ENCODE measurements at regions not wholly inside any gene's neighbourhood (a gene's known extent, or its start where the extent isn't known, plus 50 kb on each side); places are given as distances from the start of the nearest gene placed in this dataset.
"Not testable (repeated sequence)": the region's sequence is repeated elsewhere in the genome, so short reads cannot be mapped to it uniquely, and the experiment has no call there.

DNA sequence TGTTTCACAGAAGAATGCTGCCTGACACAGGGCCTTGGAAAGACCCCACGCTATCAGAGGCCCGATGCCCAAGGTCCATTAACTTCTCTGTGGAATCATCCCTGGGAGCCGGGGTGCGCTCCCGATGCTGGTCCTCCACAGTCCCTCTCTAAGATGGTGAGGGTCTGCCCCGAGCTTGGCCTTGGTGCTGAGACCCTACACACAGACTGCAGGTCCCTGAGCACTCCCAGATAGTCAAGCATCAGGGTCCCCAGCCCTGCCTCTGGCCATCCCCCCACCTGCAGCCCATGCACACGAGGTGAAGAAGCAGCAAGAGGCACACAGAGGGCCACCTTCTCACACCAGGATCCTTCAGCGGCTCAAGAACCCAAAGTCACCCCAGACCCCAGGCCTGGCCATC lies 263.3 kb downstream of the MYCN start:
- Mint-ChIP-seq H3K27me3 (ENCODE audit: low read depth) (no peaks in the 10 kb centered on the region), H3K36me3 (ENCODE audit: low read depth) (no peaks in the 10 kb centered on the region), H3K9me3 (no peaks in the 10 kb centered on the region), H3K4me1 (ENCODE audit: low read depth) (no peaks in the 10 kb centered on the region), H3K4me3 (ENCODE audit: low read depth) (no peak overlapping the region), H3K27ac (no peak overlapping the region)
- no peak for DNase-seq (ENCODE audit: low spot score)
- intact Hi-C loops (cut with micrococcal nuclease), result no loop called here

DNA sequence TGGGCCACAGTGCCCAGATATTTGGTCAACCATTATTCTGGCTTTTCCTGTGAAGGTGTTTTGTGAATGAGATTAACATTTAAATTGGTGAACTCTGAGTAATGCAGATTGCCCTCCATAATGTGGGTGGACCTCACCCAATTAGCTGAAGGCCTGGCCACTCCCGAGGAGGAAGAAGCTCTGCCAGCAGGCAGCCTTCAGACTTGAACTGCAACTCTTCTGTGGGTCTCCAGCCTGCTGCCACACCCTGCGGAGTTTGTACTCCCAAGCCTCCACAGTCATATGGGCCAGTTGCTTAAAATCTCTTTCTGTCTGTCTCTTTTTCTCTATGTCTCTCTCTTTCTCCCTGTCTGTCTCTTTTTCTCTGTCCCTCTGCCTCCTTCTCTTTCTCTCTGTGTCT lies 262.7 kb downstream of the MYCN start:
- Mint-ChIP-seq H3K27me3 (ENCODE audit: low read depth) (no peaks in the 10 kb centered on the region), H3K4me3 (ENCODE audit: low read depth) (no peak overlapping the region), H3K9me3 (no peaks in the 10 kb centered on the region), H3K36me3 (ENCODE audit: low read depth) (no peaks in the 10 kb centered on the region), H3K4me1 (ENCODE audit: low read depth) (no peaks in the 10 kb centered on the region), H3K27ac (no peak overlapping the region)
- no peak for DNase-seq (ENCODE audit: low spot score)
- intact Hi-C loops (cut with micrococcal nuclease), result no loop called here

DNA sequence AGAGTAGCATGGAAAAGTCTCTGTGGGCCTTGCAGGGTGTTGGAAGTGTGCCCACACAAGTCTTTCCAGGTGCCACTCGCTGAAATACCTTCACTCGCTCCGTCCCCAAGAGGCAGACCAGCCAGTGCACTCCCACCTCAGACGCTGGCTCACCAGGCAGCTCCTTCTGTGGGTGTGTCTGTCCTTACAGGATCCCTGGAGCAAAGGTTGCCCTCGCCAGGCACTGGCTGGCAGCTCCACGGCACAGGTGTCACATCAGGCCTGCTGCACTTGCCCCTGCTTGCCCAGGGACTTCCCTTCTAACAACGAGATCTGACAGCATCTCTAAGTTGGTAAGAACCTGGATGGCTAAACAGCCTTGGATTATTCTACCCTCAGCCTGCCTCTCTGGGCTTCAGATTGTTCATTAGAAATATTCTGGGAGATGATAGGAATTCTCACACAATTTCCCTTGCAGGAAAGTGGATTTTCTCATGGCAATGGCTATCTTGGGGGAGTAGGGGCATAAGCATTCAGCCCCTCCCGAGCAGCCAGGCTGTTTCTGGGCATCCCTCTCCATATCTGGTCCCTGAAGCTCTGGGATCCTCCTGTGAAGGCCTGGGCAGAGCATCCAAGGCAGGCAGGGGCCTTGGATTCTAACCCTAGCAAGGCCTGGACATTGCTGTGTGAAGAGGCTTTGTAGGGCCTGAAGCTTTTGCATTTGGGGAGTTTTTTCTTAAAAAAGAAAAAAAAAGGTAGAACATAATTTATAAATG lies 262.1 kb downstream of the MYCN start:
- no peaks in the 10 kb centered on the region for H3K27me3 Mint-ChIP-seq (ENCODE audit: low read depth)
- intact Hi-C loops (cut with micrococcal nuclease), result no loop called here
- no peak overlapping the region for H3K27ac Mint-ChIP-seq
- H3K9me3 Mint-ChIP-seq, result no peaks in the 10 kb centered on the region
- no peak overlapping the region for H3K4me3 Mint-ChIP-seq (ENCODE audit: low read depth)
- H3K4me1 Mint-ChIP-seq (ENCODE audit: low read depth), result no peaks in the 10 kb centered on the region
- no peaks in the 10 kb centered on the region for H3K36me3 Mint-ChIP-seq (ENCODE audit: low read depth)
- no peak for DNase-seq (ENCODE audit: low spot score)

DNA sequence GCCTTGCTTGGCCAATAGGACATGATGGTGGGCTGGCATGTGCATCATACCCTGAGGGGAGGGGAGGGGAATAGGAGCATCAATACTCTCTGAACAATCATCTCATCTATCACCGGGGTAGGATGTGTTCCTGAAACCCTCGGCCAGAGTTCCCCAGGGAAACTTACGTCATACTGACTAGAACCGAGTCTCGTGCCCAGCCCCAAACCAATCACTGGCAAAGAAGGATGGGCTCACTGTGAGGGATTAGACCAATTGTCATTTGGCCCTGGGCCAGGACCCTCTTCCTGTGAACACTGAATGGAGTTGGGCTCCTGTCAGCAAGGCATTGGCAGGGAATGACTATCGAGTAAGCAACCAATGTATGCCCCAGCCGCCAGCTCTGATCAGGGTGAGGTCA lies 261.5 kb downstream of the MYCN start:
- Mint-ChIP-seq H3K4me3 (ENCODE audit: low read depth) (no peak overlapping the region), H3K4me1 (ENCODE audit: low read depth) (no peaks in the 10 kb centered on the region), H3K27ac (no peak overlapping the region), H3K9me3 (no peaks in the 10 kb centered on the region), H3K36me3 (ENCODE audit: low read depth) (no peaks in the 10 kb centered on the region), H3K27me3 (ENCODE audit: low read depth) (no peaks in the 10 kb centered on the region)
- DNase-seq (ENCODE audit: low spot score), result no peak
- intact Hi-C loops (cut with micrococcal nuclease), result no loop called here

DNA sequence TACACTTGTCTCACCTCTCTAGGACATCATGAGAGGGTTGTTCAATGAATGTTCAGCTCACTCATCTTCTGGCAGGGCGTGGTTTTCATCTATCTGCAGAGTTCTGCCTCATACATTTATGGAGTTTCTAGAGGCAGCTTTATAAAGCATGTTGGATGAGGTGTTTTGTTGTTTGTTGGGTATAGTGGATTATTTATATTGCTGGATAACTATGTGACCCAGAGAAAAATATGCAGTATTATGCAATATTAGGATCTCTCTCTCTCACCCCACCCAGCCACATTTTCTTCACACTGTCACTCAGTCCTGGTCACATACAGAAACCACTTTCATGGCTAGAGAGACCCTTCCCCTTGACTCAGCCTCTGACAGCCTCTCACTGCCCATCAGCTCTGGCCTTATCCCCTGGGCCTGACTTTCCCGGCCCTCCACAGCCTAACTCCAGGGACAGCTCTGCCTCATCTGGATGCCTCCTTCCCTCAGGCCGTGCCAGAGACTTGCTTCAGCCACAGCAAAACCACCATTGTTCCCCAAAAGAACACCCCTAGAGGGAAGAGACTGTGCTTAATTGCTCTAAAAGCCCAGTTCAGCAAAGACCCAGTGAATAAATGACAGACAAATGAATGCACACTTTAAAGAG lies 260.3 kb downstream of the MYCN start:
- Mint-ChIP-seq H3K36me3 (ENCODE audit: low read depth) (no peaks in the 10 kb centered on the region), H3K4me3 (ENCODE audit: low read depth) (no peak overlapping the region), H3K27me3 (ENCODE audit: low read depth) (no peaks in the 10 kb centered on the region), H3K9me3 (no peaks in the 10 kb centered on the region), H3K4me1 (ENCODE audit: low read depth) (no peaks in the 10 kb centered on the region), H3K27ac (no peak overlapping the region)
- intact Hi-C loops (cut with micrococcal nuclease), result no loop called here
- DNase-seq (ENCODE audit: low spot score), result no peak

DNA sequence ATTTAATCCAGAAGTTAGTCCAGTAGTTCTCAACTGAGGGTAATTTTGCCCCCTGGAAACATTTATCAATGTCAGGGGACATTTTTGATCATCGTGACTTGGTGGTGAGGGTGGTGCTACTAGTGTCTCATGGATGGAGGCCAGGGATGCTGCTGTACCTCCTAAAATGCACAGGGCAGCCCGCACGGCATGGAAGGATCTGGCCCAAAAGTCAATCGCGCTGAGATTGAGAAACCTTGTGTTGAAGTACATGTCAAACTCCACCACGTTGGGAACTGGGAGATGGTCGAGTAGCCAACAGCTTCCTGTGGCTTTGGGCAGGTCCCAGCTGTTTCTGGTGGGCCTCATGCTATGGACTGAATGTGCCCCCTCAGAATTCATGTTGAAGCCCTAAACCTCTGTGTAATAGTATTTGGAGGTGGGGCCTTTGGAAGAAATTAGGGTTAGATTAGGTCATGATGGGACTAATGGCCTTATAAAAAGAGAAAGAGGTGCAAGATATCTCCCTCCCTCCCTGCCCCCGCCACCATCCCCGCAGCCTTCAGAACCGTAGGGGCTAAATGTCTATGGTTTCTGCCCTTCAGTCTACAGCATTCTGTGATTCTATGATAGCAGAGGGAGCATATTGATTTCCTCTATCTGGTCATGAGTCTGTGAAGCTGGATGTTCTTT lies 259.7 kb downstream of the MYCN start:
- Mint-ChIP-seq H3K36me3 (ENCODE audit: low read depth) (no peaks in the 10 kb centered on the region), H3K27ac (no peak overlapping the region), H3K9me3 (no peaks in the 10 kb centered on the region), H3K4me1 (ENCODE audit: low read depth) (no peaks in the 10 kb centered on the region), H3K27me3 (ENCODE audit: low read depth) (no peaks in the 10 kb centered on the region), H3K4me3 (ENCODE audit: low read depth) (no peak overlapping the region)
- no peak for DNase-seq (ENCODE audit: low spot score)
- intact Hi-C loops (cut with micrococcal nuclease), result no loop called here

DNA sequence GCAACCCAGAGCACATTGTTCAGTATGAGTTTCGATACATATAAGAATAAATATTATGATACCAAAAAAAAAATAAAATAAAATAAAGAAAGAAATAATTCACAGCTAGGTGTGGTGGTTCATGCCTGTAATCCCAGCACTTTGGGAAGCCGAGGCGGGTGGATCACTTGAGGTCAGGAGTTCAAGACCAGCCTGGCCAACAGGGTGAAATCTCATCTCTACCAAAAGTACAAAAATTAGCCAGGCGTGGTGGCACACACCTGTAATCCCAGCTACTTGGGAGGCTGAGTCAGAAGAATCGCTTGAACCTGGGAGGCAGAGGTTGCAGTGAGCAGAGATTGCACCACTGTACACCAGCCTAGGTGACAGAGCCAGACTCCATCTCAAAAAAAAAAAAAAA lies 258.9 kb downstream of the MYCN start:
- H3K9me3 Mint-ChIP-seq; H3K27ac Mint-ChIP-seq; DNase-seq (ENCODE audit: low spot score); intact Hi-C loops (cut with micrococcal nuclease); H3K4me3 Mint-ChIP-seq (ENCODE audit: low read depth); H3K36me3 Mint-ChIP-seq (ENCODE audit: low read depth); H3K4me1 Mint-ChIP-seq (ENCODE audit: low read depth); H3K27me3 Mint-ChIP-seq (ENCODE audit: low read depth): not testable (repeated sequence)

DNA sequence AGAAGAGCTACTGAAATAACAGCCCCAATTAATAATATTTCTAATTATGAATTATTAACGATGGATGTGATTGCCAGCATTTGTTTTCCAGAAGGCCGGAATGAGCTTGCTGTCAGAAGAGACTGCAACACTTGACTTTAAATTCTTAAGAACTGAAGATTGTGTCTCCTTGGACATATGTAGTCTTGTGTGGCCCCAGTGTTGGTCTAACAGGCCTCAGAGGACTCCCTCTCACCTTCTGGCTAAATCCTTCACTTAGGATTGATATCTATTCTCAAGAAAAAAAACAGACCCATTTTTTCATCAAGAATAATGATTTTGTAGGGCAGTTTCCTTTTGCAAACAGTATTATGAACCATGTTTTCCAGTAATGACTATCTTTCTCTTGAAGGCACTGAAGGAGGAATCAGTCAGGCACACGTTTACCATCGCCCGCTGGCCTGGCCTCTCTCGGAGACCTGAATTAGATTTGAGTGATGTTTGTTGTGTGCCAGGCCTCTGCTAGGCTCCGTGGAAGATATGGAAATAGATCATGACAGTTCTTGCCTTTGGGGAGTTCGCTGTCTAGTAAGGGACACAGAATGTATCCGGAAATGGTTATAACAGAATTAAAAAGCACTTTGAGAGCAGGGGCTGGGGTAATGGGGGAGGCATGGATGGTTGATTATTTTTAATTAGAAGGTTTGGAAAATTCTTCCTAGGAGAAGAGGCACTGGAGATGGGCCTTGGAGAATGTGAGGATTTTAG lies 258.0 kb downstream of the MYCN start:
- Mint-ChIP-seq H3K4me3 (ENCODE audit: low read depth) (no peak overlapping the region), H3K27ac (no peak overlapping the region), H3K27me3 (ENCODE audit: low read depth) (no peaks in the 10 kb centered on the region), H3K9me3 (no peaks in the 10 kb centered on the region), H3K4me1 (ENCODE audit: low read depth) (no peaks in the 10 kb centered on the region), H3K36me3 (ENCODE audit: low read depth) (no peaks in the 10 kb centered on the region)
- no peak for DNase-seq (ENCODE audit: low spot score)
- intact Hi-C loops (cut with micrococcal nuclease), result no loop called here

DNA sequence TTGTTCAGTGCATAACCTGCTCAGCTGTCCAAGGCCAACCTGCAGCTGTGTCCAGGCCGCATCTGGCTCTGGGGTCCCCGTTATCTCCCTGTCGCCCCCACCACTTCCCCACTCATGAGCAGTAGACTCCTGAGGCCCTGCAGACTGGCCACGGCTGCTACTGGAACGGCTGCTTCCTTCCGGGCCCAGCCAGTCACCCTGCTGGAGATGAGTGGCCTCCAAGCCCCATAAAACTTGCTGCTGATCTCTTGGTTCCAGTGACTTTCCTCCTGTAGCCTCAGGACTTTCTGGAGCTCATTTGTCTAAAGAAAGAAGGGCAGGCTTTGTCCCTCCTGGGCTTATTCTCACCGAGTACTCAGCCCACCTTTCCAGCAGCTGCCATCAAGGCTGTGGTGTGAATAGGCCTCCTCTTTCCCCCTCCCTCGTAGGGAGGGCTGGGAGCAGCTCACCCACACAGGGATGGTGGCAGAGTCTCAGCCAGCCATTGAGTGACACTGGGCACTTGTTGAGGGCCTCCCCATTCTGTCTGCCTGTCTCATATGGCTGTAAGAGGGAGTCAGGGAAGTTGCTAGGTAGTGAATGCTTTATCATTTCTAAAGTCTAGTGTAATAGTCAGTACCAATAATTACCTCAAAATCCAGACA lies 257.3 kb downstream of the MYCN start:
- Mint-ChIP-seq H3K4me1 (ENCODE audit: low read depth) (no peaks in the 10 kb centered on the region), H3K27me3 (ENCODE audit: low read depth) (no peaks in the 10 kb centered on the region), H3K9me3 (no peaks in the 10 kb centered on the region), H3K36me3 (ENCODE audit: low read depth) (no peaks in the 10 kb centered on the region), H3K27ac (no peak overlapping the region), H3K4me3 (ENCODE audit: low read depth) (no peak overlapping the region)
- intact Hi-C loops (cut with micrococcal nuclease), result no loop called here
- DNase-seq (ENCODE audit: low spot score), result no peak

DNA sequence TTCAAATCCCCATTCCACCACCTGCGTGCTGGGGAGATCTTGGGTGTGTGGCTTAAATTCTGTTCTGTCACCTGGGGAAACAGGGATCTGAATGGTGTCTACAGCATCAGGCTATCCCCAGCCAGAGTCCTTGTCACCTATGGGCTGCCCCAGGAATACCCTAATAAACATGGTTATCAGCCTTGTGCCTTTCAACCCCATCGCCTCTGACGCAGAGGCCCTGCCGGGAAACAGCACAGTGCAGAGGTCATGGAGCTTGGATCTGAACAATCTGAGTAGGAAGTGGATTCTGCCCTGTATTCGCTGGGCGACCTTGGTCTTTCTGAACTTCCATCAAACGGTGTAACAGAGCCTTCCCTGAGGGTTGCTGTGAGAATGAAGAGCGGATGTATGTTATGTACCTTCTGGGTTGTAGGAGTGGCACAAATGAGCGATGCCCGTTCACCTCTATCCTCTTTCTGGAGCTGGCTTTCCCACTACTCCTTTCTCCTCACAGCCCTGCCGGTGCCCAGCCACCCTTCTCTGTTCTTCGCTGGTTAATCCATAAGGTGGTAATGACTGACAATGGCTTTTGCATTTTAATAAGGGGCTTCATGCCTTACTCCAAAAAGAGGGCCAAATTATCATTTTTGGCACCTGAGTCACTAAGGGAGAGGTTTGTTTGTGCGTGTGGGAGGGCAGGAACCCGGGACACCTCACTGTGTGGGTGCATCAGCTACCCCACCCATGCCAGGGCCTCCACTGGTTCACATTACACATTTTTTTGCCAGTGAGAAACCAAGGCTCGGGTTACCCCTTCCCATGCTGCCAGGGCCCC lies 256.5 kb downstream of the MYCN start:
- no peak overlapping the region for H3K4me3 Mint-ChIP-seq (ENCODE audit: low read depth)

DNA sequence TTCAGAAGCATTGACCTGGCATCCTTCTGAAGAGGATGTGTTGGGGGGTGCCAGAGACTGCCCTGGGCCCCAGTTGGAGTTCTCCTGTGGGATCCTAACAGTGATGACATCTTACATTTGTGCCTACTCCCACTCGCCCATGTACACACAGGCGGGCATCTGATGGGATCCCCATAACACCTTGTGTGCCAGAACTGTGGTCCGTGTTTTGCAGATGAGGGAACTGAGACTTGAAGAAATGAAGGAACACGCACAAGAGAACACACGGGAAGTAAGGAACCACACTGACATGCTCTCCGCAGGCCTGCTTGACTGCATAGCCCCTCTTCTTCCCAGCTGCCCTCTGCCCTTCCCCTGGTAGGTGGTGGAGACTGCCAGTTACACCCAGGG lies 255.3 kb downstream of the MYCN start:
- Mint-ChIP-seq H3K9me3 (no peaks in the 10 kb centered on the region), H3K27ac (no peak overlapping the region), H3K4me1 (ENCODE audit: low read depth) (no peaks in the 10 kb centered on the region), H3K36me3 (ENCODE audit: low read depth) (no peaks in the 10 kb centered on the region), H3K27me3 (ENCODE audit: low read depth) (no peaks in the 10 kb centered on the region), H3K4me3 (ENCODE audit: low read depth) (no peak overlapping the region)
- intact Hi-C loops (cut with micrococcal nuclease), result no loop called here
- no peak for DNase-seq (ENCODE audit: low spot score)

More for the DNA sequence above, 256.5 kb downstream of the MYCN start:
- DNase-seq (ENCODE audit: low spot score), result no peak
- Mint-ChIP-seq H3K27ac (no peak overlapping the region), H3K9me3 (no peaks in the 10 kb centered on the region), H3K36me3 (ENCODE audit: low read depth) (no peaks in the 10 kb centered on the region), H3K27me3 (ENCODE audit: low read depth) (no peaks in the 10 kb centered on the region), H3K4me1 (ENCODE audit: low read depth) (no peaks in the 10 kb centered on the region)
- intact Hi-C loops (cut with micrococcal nuclease), result no loop called here

Data from activated T-helper 2 cell treated with anti-CD3 and anti-CD28 coated beads, Interferon-gamma antibody, Interleukin-2, Interleukin-4, amounts not matched to agents 10 μg/mL and 5 μg/mL and 100 μg/mL, durations not matched to agents 14 hours and 24 hours and 36 hours (primary cell).